IMR-90 (cell line): ENCODE measurements at regions not wholly inside any gene's neighbourhood (a gene's known extent, or its start where the extent isn't known, plus 50 kb on each side); places are given as distances from the start of the nearest gene placed in this dataset.

ENCODE experiments used
- ATAC-seq: fragments of 200-7000 bp; cut with Tn5 transposase; 2 replicates; pipeline ENCODE4 v1.9.1; 2020; ENCODE audit warnings: low read depth, mild to moderate bottlenecking, moderate library complexity
- BruUV-seq: library from RNA; stranded (reverse); fragments of 400-500 nt; replicated peaks from 2 replicates; lab custom pipeline; 2021; lab: Mats Ljungman, UMichigan
- CTCF ChIA-PET: fragments of 300-600 bp; formaldehyde crosslinking; extraction: SDS; loops from one replicate; lab custom pipeline; 2021; ENCODE audit warnings: antibody characterized with exemption; lab: Yijun Ruan, JAX
- POLR2A ChIA-PET: fragments of 300-600 bp; sonication (Branson Sonifier 250); formaldehyde crosslinking; loops from one replicate; lab custom pipeline; 2022; ENCODE audit warnings: antibody characterized with exemption; ENCODE audit not compliant: unreplicated experiment; lab: Charles Lee
- DNase-seq: peaks from one replicate; pipeline ENCODE4 v3.0.0; 2013
- H2AFZ ChIP-seq: replicated peaks from 2 replicates; pipeline ENCODE3; 2013; ENCODE audit warnings: low read length, mild to moderate bottlenecking; ENCODE audit not compliant: poor library complexity
- H2AK5ac ChIP-seq: 2 replicates; pipeline ENCODE4 v1.6.1; 2013; ENCODE audit warnings: low read depth, low read length, inconsistent platforms
- H2AK9ac ChIP-seq: replicated peaks from 2 replicates; pipeline ENCODE3; 2013; ENCODE audit warnings: mild to moderate bottlenecking, low read depth, low read length, moderate library complexity; ENCODE audit not compliant: poor library complexity
- H2BK120ac ChIP-seq: 2 replicates; pipeline ENCODE4 v1.6.1; 2013; ENCODE audit warnings: low read depth, low read length, inconsistent platforms
- H2BK15ac ChIP-seq: 3 replicates; pipeline ENCODE4 v1.6.1; 2013; ENCODE audit warnings: low read depth, low read length, inconsistent platforms
- H2BK20ac ChIP-seq: 2 replicates; pipeline ENCODE4 v1.6.1; 2013; ENCODE audit warnings: low read depth, mild to moderate bottlenecking, inconsistent platforms, low read length, moderate library complexity
- H2BK5ac ChIP-seq: 2 replicates; pipeline ENCODE4 v1.6.1; 2013; ENCODE audit warnings: mild to moderate bottlenecking, low read depth, low read length, inconsistent platforms; ENCODE audit not compliant: poor library complexity, severe bottlenecking
- H3K14ac ChIP-seq: replicated peaks from 2 replicates; pipeline ENCODE4 v1.6.1; 2013; ENCODE audit warnings: low read depth, low read length, inconsistent platforms
- H3K18ac ChIP-seq: 2 replicates; pipeline ENCODE4 v1.6.1; 2013; ENCODE audit warnings: low read depth, low read length, control low read depth
- H3K23ac ChIP-seq: 2 replicates; pipeline ENCODE4 v1.6.1; 2013; ENCODE audit warnings: low read depth, low read length, inconsistent platforms
- H3K27ac ChIP-seq: 2 replicates; pipeline ENCODE4 v1.5.1; 2013; ENCODE audit warnings: mild to moderate bottlenecking, control low read depth, low read length; ENCODE audit not compliant: insufficient read depth
- H3K27me3 ChIP-seq: 2 replicates; pipeline ENCODE4 v1.6.1; 2013; ENCODE audit warnings: low read length; ENCODE audit not compliant: control insufficient read depth, insufficient read depth
- H3K36me3 ChIP-seq: 2 replicates; pipeline ENCODE4 v1.6.1; 2013; ENCODE audit warnings: low read length, mixed read lengths; ENCODE audit not compliant: control insufficient read depth, insufficient read depth
- H3K4ac ChIP-seq: 2 replicates; pipeline ENCODE4 v1.6.1; 2013; ENCODE audit warnings: low read depth, low read length, inconsistent platforms
- H3K4me1 ChIP-seq: 2 replicates; pipeline ENCODE4 v1.6.1; 2013; ENCODE audit warnings: low read length, mixed read lengths; ENCODE audit not compliant: control insufficient read depth, insufficient read depth
- H3K4me2 ChIP-seq: 2 replicates; pipeline ENCODE4 v1.6.1; 2013; ENCODE audit warnings: low read depth, mild to moderate bottlenecking, control low read depth, low read length, moderate library complexity
- H3K4me3 ChIP-seq: 2 replicates; pipeline ENCODE4 v1.5.1; 2013; ENCODE audit warnings: low read depth, mild to moderate bottlenecking, control low read depth, low read length, moderate library complexity; ENCODE audit not compliant: insufficient read depth
- H3K56ac ChIP-seq: 2 replicates; pipeline ENCODE4 v1.6.1; 2013; ENCODE audit warnings: low read length, inconsistent platforms; ENCODE audit not compliant: insufficient read depth; ENCODE audit errors: extremely low read depth
- H3K79me1 ChIP-seq, 2 experiments: 2 replicates each; pipeline ENCODE4 v1.6.1; 2013; ENCODE audit warnings: low read length in 2 of 2, inconsistent platforms in 1 of 2, low read depth in 1 of 2
- H3K9ac ChIP-seq: 2 replicates; pipeline ENCODE4 v1.6.1; 2013; ENCODE audit warnings: low read depth, low read length, control low read depth
- H3K9me1 ChIP-seq: 2 replicates; pipeline ENCODE4 v1.6.1; 2013; ENCODE audit warnings: low read length, inconsistent platforms; ENCODE audit not compliant: insufficient read depth
- H3K9me3 ChIP-seq: 2 replicates; pipeline ENCODE4 v1.6.1; 2013; ENCODE audit warnings: low read length; ENCODE audit not compliant: control insufficient read depth, insufficient read depth
- H4K20me1 ChIP-seq: 2 replicates; pipeline ENCODE4 v1.6.1; 2013; ENCODE audit warnings: low read length, inconsistent platforms; ENCODE audit not compliant: insufficient read depth
- H4K5ac ChIP-seq: 2 replicates; pipeline ENCODE4 v1.6.1; 2013; ENCODE audit warnings: mild to moderate bottlenecking, low read depth, low read length, control low read depth
- H4K8ac ChIP-seq, 2 experiments: 2 replicates each; pipeline ENCODE4 v1.6.1; 2013; ENCODE audit warnings: low read depth in 2 of 2, low read length in 2 of 2, control low read depth in 1 of 2, inconsistent platforms in 1 of 2
- H4K91ac ChIP-seq: 2 replicates; pipeline ENCODE4 v1.6.1; 2013; ENCODE audit warnings: low read depth, low read length, inconsistent platforms; ENCODE audit not compliant: insufficient read depth
- BHLHE40 ChIP-seq: fragments of 150-350 bp; IDR thresholded peaks from 2 replicates; pipeline ENCODE4 v1.6.1; 2016; ENCODE audit warnings: mild to moderate bottlenecking, low read depth, low read length
- CEBPB ChIP-seq: IDR thresholded peaks from 2 replicates; pipeline ENCODE4 v1.6.1; 2012; ENCODE audit warnings: low read depth, low read length, improper control_type of control experiment
- CHD1 ChIP-seq: IDR thresholded peaks from 2 replicates; pipeline ENCODE4 v1.6.1; 2012; ENCODE audit warnings: low read depth, low read length, improper control_type of control experiment
- ELK1 ChIP-seq: fragments of 150-350 bp; IDR thresholded peaks from 2 replicates; pipeline ENCODE4 v1.6.1; 2016; ENCODE audit warnings: low read depth, mild to moderate bottlenecking, low read length, moderate library complexity, borderline replicate concordance
- MAFK ChIP-seq: IDR thresholded peaks from 2 replicates; pipeline ENCODE4 v1.6.1; 2012; ENCODE audit warnings: low read depth, low read length, improper control_type of control experiment
- MAZ ChIP-seq: IDR thresholded peaks from 2 replicates; pipeline ENCODE4 v1.6.1; 2012; ENCODE audit warnings: low read depth, mild to moderate bottlenecking, low read length, improper control_type of control experiment, moderate library complexity, borderline replicate concordance
- RCOR1 ChIP-seq: IDR thresholded peaks from 2 replicates; pipeline ENCODE4 v1.6.1; 2012; ENCODE audit warnings: mild to moderate bottlenecking, low read length, improper control_type of control experiment; ENCODE audit not compliant: insufficient replicate concordance
- RFX5 ChIP-seq: IDR thresholded peaks from 2 replicates; pipeline ENCODE4 v1.8.0; 2012; ENCODE audit warnings: low read depth, mild to moderate bottlenecking, low read length, moderate library complexity
- SMC3 ChIP-seq: fragments of 150-350 bp; IDR thresholded peaks from 2 replicates; pipeline ENCODE4 v1.6.1; 2016; ENCODE audit warnings: low read depth, mild to moderate bottlenecking, antibody characterized with exemption, low read length, moderate library complexity
- WGBS, 2 experiments: methylation state at CpG; one replicate each; pipeline versions ENCODE4 v1.1.5 to v1.1.7; 2013; ENCODE audit warnings: missing lambda C conversion rate in 2 of 2; ENCODE audit not compliant: insufficient read length in 1 of 2; ENCODE audit errors: extremely low coverage in 2 of 2; 5-methylcytosine and 5-hydroxymethylcytosine counted together
- dilution Hi-C: fragments of 300-500 bp; cut with HindIII; formaldehyde crosslinking; loops from one replicate; pipeline ENCODE4 v1.14.3; 2018; ENCODE audit warnings: low sequenced_read_pairs; ENCODE audit not compliant: unreplicated experiment
- in situ Hi-C: fragments of 300-500 bp; cut with MboI; formaldehyde crosslinking; loops from 3 replicates; pipeline ENCODE4 v1.14.3; 2019; ENCODE audit warnings: low sequenced_read_pairs, inconsistent platforms, mixed read lengths
- intact Hi-C: fragments of 100-400 bp; cut with micrococcal nuclease; formaldehyde crosslinking; loops from 2 replicates; pipeline ENCODE4 v1.10.0; 2022
- TF ChIP-seq, protein P1 (sequence below): fragments of 150-350 bp; IDR thresholded peaks from 2 replicates; pipeline ENCODE4 v1.6.1; 2017; ENCODE audit warnings: mild to moderate bottlenecking, antibody characterized with exemption, low read length, low read depth
- TF ChIP-seq, protein P2 (sequence below): conservative IDR thresholded peaks from 2 replicates; pipeline ENCODE4 v1.5.1; 2012; ENCODE audit warnings: mild to moderate bottlenecking, low read depth, low read length, improper control_type of control experiment

DNA sequence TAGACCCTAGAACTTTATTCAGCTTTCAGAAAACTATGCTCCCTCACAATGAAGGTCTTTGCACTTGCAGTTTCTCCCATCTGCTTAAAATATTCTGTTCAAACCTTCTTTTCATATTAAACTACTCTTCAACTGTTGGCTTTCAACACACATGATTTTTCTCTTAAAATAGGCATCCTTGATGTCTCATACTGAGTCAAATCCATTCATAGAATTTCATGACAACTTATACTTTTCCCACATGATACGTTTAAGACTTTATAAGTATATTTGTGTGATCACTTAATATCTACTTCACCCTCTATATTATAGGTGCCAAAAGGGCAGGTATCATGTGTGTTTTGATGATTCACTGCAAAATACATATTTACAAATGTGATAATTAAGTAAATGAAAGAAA is 412.5 kb downstream of the MMUT start:
- Histone ChIP-seq H3K4me1 (no peaks in the 10 kb centered on the region), H3K14ac (no peak overlapping the region), H3K9ac (no peak overlapping the region), H3K9me3 (no peaks in the 10 kb centered on the region), H3K27me3 (no peaks in the 10 kb centered on the region), H4K91ac (no peak overlapping the region), H4K8ac (no peak overlapping the region), H4K20me1 (no peaks in the 10 kb centered on the region), H3K18ac (no peak overlapping the region), H3K9me1 (no peaks in the 10 kb centered on the region), H2AFZ (no peak overlapping the region), H3K36me3 (no peaks in the 10 kb centered on the region), H3K4me3 (no peak overlapping the region), H2BK5ac (no peak overlapping the region), H2BK20ac (no peak overlapping the region), H3K4ac (no peak overlapping the region), H2AK9ac (no peak overlapping the region), H2BK15ac (no peak overlapping the region), H3K56ac (no peak overlapping the region), H3K4me2 (no peak overlapping the region), H2BK120ac (no peak overlapping the region), H4K5ac (no peak overlapping the region), H3K79me1 (no peaks in the 10 kb centered on the region), H3K23ac (no peak overlapping the region), H3K27ac (no peak overlapping the region), H2AK5ac (no peak overlapping the region)
- dilution Hi-C loops (no loop called here), in situ Hi-C loops (no loop called here), intact Hi-C loops (no loop called here)
- no CpG with 5 or more reads among the region's 1 CpG for WGBS, 2 experiments
- ChIA-PET CTCF (interaction anchor here (0.6 kb wide), 1 partner anchor 19 kb away, joined by 3 read pairs; no protein-coding TSS in a partner anchor), POLR2A (no interaction called here)
- BruUV-seq: no TSS peak
- TF ChIP-seq RCOR1 (no peak), BHLHE40 (no peak), RFX5 (no peak), SMC3 (no peak), MAZ (no peak), ELK1 (no peak), MAFK (no peak), CEBPB (no peak), CHD1 (no peak)
- TF ChIP-seq, protein P1, sequence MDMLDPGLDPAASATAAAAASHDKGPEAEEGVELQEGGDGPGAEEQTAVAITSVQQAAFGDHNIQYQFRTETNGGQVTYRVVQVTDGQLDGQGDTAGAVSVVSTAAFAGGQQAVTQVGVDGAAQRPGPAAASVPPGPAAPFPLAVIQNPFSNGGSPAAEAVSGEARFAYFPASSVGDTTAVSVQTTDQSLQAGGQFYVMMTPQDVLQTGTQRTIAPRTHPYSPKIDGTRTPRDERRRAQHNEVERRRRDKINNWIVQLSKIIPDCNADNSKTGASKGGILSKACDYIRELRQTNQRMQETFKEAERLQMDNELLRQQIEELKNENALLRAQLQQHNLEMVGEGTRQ: no peak
- TF ChIP-seq, protein P2, sequence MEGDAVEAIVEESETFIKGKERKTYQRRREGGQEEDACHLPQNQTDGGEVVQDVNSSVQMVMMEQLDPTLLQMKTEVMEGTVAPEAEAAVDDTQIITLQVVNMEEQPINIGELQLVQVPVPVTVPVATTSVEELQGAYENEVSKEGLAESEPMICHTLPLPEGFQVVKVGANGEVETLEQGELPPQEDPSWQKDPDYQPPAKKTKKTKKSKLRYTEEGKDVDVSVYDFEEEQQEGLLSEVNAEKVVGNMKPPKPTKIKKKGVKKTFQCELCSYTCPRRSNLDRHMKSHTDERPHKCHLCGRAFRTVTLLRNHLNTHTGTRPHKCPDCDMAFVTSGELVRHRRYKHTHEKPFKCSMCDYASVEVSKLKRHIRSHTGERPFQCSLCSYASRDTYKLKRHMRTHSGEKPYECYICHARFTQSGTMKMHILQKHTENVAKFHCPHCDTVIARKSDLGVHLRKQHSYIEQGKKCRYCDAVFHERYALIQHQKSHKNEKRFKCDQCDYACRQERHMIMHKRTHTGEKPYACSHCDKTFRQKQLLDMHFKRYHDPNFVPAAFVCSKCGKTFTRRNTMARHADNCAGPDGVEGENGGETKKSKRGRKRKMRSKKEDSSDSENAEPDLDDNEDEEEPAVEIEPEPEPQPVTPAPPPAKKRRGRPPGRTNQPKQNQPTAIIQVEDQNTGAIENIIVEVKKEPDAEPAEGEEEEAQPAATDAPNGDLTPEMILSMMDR: no peak
- ATAC-seq: no peak
- no peak for DNase-seq
